ENCODE measurements at regions not wholly inside any gene's neighbourhood (a gene's known extent, or its start where the extent isn't known, plus 50 kb on each side); places are given as distances from the start of the nearest gene placed in this dataset.

DNA sequence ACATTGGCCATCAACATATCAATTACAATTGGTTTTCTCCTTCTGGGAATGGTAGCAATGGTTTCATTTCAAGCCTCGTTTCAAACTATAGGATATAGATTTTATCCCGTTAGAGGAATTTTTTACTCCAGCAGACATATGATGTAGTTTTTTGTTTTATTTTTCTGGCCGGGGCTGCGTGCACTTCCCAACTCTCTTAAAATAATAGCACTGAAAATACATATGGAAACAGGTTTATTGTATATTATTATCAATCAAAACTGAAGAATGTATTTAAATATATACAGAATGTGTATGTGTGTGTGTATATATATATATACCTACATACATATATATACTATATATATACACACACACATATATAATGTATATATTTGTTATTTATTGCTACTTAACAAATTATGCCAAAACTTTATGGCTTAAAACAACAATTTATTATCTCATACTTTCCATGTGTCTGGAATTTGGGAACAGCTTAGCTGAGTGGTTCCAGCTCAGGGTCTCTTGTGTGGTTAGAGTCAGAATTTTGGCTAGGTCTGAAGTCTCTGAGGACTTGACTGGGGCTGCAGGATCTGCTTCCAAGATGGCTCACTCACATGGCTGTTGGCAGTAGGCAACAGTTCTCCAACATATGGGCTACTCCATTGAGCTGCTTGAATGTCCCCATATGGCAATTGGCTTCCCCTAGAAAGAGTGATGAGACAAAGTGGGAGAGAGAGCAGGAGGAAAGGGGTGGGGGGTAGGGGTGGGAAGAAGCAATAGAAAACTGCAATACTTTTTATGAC, 314.1 kb downstream of the PPP1R2C start:
- no peak overlapping the region for H3K27ac ChIP-seq (replicated peaks)
- no peak for TF ChIP-seq REST (IDR thresholded peaks at IDR 0.05; ENCODE audit: insufficient replicate concordance, low read depth)
- TF ChIP-seq POLR2AphosphoS5 (IDR thresholded peaks at IDR 0.05; ENCODE audit: low read depth) = no peak
- TF ChIP-seq GABPA (IDR thresholded peaks at IDR 0.05; ENCODE audit: low read depth) = no peak
- no peak for TF ChIP-seq SPI1 (IDR thresholded peaks at IDR 0.05; ENCODE audit: borderline replicate concordance, low read depth)
- TF ChIP-seq, protein P1, sequence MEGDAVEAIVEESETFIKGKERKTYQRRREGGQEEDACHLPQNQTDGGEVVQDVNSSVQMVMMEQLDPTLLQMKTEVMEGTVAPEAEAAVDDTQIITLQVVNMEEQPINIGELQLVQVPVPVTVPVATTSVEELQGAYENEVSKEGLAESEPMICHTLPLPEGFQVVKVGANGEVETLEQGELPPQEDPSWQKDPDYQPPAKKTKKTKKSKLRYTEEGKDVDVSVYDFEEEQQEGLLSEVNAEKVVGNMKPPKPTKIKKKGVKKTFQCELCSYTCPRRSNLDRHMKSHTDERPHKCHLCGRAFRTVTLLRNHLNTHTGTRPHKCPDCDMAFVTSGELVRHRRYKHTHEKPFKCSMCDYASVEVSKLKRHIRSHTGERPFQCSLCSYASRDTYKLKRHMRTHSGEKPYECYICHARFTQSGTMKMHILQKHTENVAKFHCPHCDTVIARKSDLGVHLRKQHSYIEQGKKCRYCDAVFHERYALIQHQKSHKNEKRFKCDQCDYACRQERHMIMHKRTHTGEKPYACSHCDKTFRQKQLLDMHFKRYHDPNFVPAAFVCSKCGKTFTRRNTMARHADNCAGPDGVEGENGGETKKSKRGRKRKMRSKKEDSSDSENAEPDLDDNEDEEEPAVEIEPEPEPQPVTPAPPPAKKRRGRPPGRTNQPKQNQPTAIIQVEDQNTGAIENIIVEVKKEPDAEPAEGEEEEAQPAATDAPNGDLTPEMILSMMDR (IDR thresholded peaks at IDR 0.05; ENCODE audit: insufficient read depth, low read length) = no peak
- no peak overlapping the region for H3K4me3 ChIP-seq (replicated peaks; ENCODE audit: insufficient read depth, low read length)
- H3K27me3 ChIP-seq (ENCODE audit: insufficient read depth, poor library complexity, severe bottlenecking) = no peaks in the 10 kb centered on the region
- DNase-seq (ENCODE audit: low read depth in 1 of 2, low spot score in 1 of 2) = no peak

GRCh38 chrX:42462917-42463316, 315.0 kb downstream of the PPP1R2C start:
- Histone ChIP-seq H3K4me3 (replicated peaks; ENCODE audit: insufficient read depth, low read length) (no peak overlapping the region), H3K27me3 (ENCODE audit: insufficient read depth, poor library complexity, severe bottlenecking) (no peaks in the 10 kb centered on the region), H3K27ac (replicated peaks) (no peak overlapping the region)
- no peak for DNase-seq (ENCODE audit: low read depth in 1 of 2, low spot score in 1 of 2)
- TF ChIP-seq GABPA (IDR thresholded peaks at IDR 0.05; ENCODE audit: low read depth) (no peak), REST (IDR thresholded peaks at IDR 0.05; ENCODE audit: insufficient replicate concordance, low read depth) (no peak), SPI1 (IDR thresholded peaks at IDR 0.05; ENCODE audit: borderline replicate concordance, low read depth) (no peak), POLR2AphosphoS5 (IDR thresholded peaks at IDR 0.05; ENCODE audit: low read depth) (no peak)
- TF ChIP-seq, protein P1 (IDR thresholded peaks at IDR 0.05; ENCODE audit: insufficient read depth, low read length) = no peak

- Histone ChIP-seq H3K27ac (replicated peaks) (no peak overlapping the region), H3K4me3 (replicated peaks; ENCODE audit: insufficient read depth, low read length) (no peak overlapping the region), H3K27me3 (ENCODE audit: insufficient read depth, poor library complexity, severe bottlenecking) (no peaks in the 10 kb centered on the region)
- TF ChIP-seq SPI1 (IDR thresholded peaks at IDR 0.05; ENCODE audit: borderline replicate concordance, low read depth) (no peak), REST (IDR thresholded peaks at IDR 0.05; ENCODE audit: insufficient replicate concordance, low read depth) (no peak), GABPA (IDR thresholded peaks at IDR 0.05; ENCODE audit: low read depth) (no peak), POLR2AphosphoS5 (IDR thresholded peaks at IDR 0.05; ENCODE audit: low read depth) (no peak)
- TF ChIP-seq, protein P1 (IDR thresholded peaks at IDR 0.05; ENCODE audit: insufficient read depth, low read length) = no peak
- no peak for DNase-seq (ENCODE audit: low read depth in 1 of 2, low spot score in 1 of 2)
Observed at GRCh38 chrX:42460706-42461105, 317.3 kb downstream of the PPP1R2C start.
